ENCODE measurements at regions not wholly inside any gene's neighbourhood (a gene's known extent, or its start where the extent isn't known, plus 50 kb on each side); places are given as distances from the start of the nearest gene placed in this dataset.

GRCh38 chr7:155360495-155361345 is 63.0 kb downstream of the INSIG1 start:
- peak; percentile 45 for DNase-seq

DNA sequence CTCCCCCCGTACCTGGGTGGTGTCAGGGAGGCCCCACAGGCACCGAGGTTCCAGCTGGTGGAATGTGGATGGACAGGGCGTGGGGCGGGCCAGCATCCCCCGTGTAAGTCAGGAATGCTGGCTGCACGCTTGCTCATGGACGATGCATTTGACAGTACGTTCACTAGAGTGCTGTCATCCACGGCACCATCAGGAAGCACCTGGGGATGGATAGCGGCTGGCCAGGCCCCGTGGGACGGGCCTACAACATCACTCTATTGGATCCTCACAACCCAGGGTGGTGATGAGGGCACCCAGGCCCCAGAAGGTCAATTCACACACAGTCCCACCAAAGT is 63.6 kb downstream of the INSIG1 start:
- DNase-seq = no peak

GRCh38 chr7:155361947-155362346 is 64.3 kb downstream of the INSIG1 start:
- no peak for DNase-seq

- no peak for DNase-seq
Observed at GRCh38 chr7:155362380-155363145, 64.9 kb downstream of the INSIG1 start.

DNA sequence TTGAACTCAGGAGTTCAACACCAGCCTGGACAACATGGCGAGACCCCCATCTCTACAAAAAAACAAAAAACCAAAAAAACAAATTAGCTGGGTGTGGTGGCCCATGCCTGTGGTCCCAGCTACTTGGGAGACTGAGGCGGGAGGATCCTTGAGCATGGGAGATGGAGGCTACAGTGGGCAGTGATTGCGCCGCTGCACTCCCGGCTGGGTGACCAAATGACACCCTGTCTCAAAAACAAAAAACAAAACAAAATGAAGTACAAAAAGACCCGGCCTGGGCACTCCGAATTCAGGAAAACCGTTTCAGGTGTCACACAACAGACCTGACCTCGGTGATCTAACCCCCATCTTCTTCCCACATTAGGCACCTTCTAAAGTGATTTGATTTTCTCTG is 65.5 kb downstream of the INSIG1 start:
- no peak for DNase-seq

GRCh38 chr7:155363852-155364600 is 66.3 kb downstream of the INSIG1 start:
- no peak for DNase-seq

DNA sequence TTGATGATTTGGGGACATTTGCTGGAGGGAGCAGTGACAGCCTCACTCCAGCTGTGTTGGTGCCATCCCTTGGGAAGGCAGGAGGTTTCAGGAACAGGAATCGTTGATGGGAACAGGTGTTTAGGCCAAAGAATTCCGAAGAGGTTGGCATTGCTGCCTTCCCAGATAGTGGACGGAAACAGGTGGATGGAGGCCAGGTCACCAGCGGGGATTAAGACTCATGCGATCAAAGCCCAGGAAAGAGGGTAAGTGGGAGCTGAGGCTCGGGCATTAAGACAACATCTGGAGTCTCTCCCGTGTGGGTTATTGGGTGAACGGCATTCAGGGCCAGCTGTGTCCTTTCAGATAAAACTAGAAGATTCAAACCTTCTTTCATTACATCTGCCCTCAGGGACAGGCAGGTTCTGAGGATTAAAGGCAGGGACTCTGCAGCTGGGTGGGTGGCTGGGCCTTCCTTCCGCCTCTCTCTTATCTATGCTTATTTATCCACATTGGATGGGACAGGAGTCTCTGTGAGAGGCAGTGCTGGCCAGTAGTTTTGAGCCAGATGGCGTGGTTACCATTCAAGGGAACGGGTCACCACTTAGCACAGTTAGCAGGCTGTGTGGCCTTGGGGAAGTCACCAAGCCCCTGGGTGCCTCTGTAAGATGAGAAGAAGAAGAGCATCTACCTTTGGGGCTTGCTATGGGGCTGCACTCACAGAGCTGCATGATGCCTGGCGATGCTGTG is 67.6 kb downstream of the INSIG1 start:
- no peak for DNase-seq

GRCh38 chr7:155368894-155369600 is 71.4 kb downstream of the INSIG1 start:
- DNase-seq = no peak

GRCh38 chr7:155369766-155370165 is 72.1 kb downstream of the INSIG1 start:
- no peak for DNase-seq

DNA sequence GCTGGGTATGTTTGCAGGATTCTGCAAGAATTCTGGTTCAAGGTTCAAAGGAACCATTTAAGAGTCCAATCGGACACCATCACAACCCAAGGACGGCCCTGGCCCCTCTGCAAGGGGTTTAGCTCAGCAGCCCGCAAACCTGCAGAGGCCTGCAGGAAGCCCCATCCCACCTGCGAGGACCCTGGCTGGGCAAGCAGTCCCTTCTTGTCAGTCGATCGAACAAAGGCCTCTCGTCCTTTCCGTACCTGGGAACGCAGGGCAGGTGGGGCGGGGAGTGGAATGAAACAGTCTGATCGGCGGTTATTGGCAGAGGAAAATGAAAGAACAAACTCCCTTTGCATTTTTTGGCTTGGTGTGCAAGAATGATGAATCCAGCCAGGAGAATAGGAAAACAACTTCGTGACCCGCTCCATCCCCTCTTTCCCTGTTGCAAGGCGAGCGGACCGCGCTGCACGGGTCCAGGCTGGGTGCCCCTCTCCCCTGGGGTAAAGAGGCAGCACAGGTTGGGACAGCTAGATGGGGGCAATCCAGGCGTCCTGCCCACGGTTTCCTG is 73.7 kb downstream of the INSIG1 start:
- DNase-seq = no peak

GRCh38 chr7:155371884-155372781 is 74.5 kb downstream of the INSIG1 start:
- DNase-seq = no peak

- no peak for DNase-seq
Observed at GRCh38 chr7:155372782-155373358, 75.2 kb downstream of the INSIG1 start.

- no peak for DNase-seq
Observed at GRCh38 chr7:155373359-155374273, 75.9 kb downstream of the INSIG1 start.

DNA sequence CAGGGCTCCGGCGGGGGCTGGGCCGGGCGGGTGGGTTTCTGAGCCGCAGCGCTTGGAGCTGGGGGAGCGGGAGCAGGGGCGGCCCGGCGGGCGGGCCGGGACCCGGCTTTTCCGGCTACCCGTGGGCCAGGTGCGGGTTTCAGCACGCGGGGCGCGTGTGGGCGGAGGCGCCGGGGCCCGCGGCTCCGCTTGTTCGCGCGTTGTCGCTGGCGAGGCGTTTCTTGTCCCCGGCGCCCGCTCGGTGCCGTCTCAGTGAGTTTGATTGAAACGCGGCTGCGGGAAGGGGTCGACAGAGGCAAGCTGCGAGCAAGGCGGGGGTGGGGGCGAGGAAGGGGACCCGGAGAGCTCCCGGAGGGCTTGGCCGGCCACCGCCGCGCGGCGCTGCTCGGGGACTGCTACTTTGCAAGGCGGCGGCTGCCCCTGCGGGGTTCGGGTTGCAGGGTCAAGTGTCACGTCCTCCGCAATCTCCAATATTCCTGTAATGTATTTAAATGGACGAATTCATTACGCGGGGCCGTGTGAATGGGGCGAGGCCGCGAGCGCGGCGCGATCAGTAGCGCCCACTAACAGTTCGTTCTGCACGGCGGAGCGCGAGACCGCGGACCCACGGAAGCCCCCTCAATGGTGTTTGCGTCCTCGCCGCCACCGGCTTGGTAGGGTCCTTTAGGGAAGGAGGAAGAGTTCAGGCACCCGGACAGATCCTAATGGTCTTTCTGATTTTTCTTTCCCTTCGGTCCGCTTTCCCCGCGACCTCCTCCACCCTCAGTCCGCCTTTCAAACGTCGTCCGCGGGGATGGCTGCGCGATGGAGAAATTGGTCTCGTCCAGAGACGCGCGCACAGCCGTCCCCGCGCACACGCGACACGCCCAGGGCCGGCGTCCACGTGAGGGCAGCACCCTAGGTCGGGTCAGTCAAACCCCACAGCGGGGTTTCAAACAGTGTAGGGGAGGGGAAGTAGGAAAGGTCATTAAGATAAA is 76.9 kb downstream of the INSIG1 start:
- no peak for DNase-seq

DNA sequence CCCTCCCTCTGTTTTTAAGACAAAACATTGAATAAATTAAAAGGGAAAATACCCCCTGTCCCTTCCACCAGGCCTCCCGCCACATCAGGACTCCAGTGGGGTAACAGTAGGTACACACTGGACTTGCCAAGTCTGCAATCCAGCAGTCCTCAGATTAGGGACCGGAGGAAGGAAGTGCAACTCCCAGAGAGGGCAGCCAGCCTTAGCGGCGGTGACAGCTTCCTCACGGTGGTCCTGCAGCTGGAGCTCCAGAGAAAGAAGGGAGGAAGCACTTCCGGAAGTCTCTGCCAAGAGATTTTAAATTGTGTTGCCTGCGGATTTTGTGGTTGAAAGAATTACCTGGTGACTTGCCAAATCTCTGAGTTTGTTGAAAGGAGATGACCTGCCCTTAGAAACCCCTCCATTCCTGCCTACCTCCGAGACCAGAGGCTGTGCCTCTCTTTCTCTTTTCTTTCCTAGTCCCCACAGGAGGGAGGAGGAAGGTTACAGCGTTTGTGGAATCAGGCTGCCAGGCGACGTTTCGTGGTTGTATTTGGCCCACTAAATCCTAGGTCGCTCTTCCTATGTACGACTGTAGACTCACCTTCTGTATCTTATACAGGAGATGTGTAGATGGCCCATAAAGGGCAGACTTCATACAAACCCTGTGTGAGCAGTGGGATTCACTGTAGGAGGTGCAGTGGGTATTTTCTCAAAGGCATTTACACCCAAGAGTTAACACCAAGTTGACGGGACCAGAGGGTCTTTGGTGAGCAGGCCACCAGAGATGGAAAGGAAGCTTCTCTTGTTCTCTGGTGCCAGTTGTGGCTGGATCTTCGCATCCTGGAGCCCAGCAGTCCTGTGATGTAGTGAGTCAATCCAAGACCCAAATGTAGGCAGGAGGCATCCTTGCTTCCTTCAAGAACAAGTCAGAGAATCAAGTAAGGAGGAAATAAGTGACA is 77.9 kb downstream of the INSIG1 start:
- no peak for DNase-seq

DNA sequence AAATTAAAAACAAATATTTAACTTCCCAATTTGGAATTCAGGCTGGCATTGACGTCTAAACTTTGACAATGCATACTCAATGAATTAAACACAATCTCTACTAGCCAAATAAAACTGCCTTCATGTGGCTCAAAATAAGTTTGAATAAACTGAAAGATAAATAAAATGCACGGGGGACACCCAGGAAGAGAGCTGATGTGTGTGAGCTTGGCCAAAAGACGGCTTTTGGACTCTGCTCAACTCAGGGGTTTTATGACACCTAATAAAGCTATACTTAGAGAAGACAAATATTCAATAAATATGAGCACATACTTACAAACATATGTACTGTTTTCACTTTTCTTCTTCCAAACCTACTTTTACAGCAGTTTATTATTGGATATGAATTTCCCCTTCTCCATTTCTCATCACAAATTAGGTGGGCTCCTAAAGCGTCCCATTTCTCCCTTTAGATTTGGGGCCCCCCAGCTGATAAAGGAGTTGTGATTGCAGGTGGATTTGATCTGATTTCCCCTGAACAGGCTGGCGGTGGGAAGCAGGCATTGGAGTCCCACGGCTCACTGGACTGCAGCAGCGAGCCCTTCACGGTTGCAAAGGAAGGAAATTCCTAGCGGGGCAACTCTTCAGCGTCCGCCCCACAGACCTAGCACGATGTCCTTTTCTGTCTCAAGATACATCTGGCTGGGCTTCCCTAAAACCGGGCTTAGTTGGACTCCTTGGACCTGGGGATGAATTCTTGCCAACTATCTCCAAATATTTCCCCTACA is 79.6 kb downstream of the INSIG1 start:
- DNase-seq = no peak

All from GDM1 (cell line).